Smooth muscle cell (in vitro differentiated cells): ENCODE measurements at regions not wholly inside any gene's neighbourhood (a gene's known extent, or its start where the extent isn't known, plus 50 kb on each side); places are given as distances from the start of the nearest gene placed in this dataset.

Source experiments
- DNase-seq: peaks from one replicate; lab custom pipeline; 2025; ENCODE audit not compliant: unreplicated experiment; lab: John Stamatoyannopoulos, UW
- H2AFZ ChIP-seq: fragments of 200-600 bp; sonication (generic); 2 replicates; pipeline ENCODE4 v1.6.0; 2016; ENCODE audit warnings: antibody characterized with exemption, low read depth, mild to moderate bottlenecking
- H3F3A ChIP-seq: fragments of 200-600 bp; sonication (generic); 2 replicates; pipeline ENCODE4 v1.6.0; 2017; ENCODE audit warnings: antibody characterized with exemption, low read depth
- H3K27ac ChIP-seq: fragments of 200-600 bp; sonication (generic); 2 replicates; pipeline ENCODE4 v1.5.1; 2016; ENCODE audit warnings: low read depth, mild to moderate bottlenecking
- H3K27me3 ChIP-seq: fragments of 200-600 bp; sonication (generic); 2 replicates; pipeline ENCODE4 v1.6.1; 2016; ENCODE audit warnings: low read depth, mild to moderate bottlenecking
- H3K36me3 ChIP-seq: fragments of 200-600 bp; sonication (generic); 2 replicates; pipeline ENCODE4 v1.5.1; 2016; ENCODE audit warnings: low read depth
- H3K4me1 ChIP-seq: fragments of 200-600 bp; sonication (generic); 2 replicates; pipeline ENCODE4 v1.5.1; 2016; ENCODE audit warnings: low read depth
- H3K4me2 ChIP-seq: fragments of 200-600 bp; sonication (generic); 2 replicates; pipeline ENCODE4 v1.6.0; 2016; ENCODE audit warnings: mild to moderate bottlenecking
- H3K4me3 ChIP-seq: fragments of 200-600 bp; sonication (generic); 2 replicates; pipeline ENCODE4 v1.5.1; 2016; ENCODE audit warnings: mild to moderate bottlenecking
- H3K79me2 ChIP-seq: fragments of 200-600 bp; sonication (generic); 2 replicates; pipeline ENCODE4 v1.6.0; 2016; ENCODE audit warnings: low read depth, mild to moderate bottlenecking
- H3K9ac ChIP-seq: fragments of 200-600 bp; sonication (generic); 2 replicates; pipeline ENCODE4 v1.6.0; 2016; ENCODE audit warnings: low read depth
- H3K9me3 ChIP-seq: fragments of 200-600 bp; sonication (generic); replicated peaks from 2 replicates; pipeline ENCODE4 v1.5.1; 2016; ENCODE audit warnings: low read depth
- H4K20me1 ChIP-seq: fragments of 200-600 bp; sonication (generic); 2 replicates; pipeline ENCODE4 v1.6.0; 2016; ENCODE audit warnings: low read depth
- WGBS: methylation state at CpG from one replicate; pipeline ENCODE4 v1.1.7; 2016; ENCODE audit warnings: low lambda C conversion rate; 5-methylcytosine and 5-hydroxymethylcytosine counted together
- TF ChIP-seq, protein P1 (sequence below): fragments of 200-600 bp; sonication (generic); IDR thresholded peaks from 2 replicates; pipeline ENCODE4 v1.5.1; 2017; ENCODE audit warnings: borderline replicate concordance, mild to moderate bottlenecking, antibody characterized with exemption; ENCODE audit not compliant: insufficient read depth, poor library complexity, severe bottlenecking

DNA sequence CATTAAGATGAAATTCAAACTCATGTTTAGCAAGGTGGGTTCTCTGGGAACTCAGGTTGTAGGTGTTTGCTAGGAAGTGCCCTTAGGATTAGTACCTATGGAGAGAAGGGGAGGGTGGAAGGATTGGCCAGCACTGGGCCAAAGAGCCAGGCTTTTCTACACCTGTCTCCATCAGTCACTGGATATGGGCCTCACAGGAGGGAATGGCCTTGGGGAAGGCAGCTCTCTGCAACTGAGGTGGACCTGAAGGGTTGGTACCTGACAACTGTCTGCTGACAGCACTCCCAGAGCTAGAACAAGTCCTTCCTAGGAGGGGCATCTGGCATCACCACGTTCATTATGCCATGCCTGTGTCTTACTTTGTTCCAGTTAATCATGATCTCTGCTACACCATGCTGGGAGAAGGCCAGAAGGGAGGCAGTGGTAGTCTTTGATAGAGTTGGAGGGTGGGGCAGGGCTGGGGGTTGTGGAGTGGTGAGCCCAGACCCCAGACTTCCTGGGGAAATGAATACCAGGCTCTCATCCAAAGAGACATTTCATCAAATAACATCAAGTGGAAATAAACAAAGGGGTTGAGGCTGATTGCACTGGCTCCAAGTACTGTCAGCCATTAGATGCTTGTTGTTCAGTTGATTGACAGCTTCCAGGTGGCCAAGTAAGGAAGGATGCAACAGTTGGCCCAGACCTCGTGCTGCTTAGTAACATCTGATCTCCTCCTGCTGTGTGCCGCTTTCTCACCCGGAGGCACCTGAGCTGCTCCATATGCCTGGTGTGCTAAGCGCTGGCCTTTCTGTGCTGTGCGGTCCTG, 70.6 kb upstream of the PIK3CG start:
- Histone ChIP-seq H3K4me3 (no peak overlapping the region), H3K27me3 (no peaks in the 10 kb centered on the region), H3K4me2 (no peak overlapping the region), H2AFZ (no peak overlapping the region), H4K20me1 (no peaks in the 10 kb centered on the region), H3F3A (no peaks in the 10 kb centered on the region), H3K9me3 (no peaks in the 10 kb centered on the region), H3K27ac (no peak overlapping the region), H3K9ac (no peak overlapping the region), H3K36me3 (no peaks in the 10 kb centered on the region), H3K79me2 (no peaks in the 10 kb centered on the region), H3K4me1 (no peaks in the 10 kb centered on the region)
- TF ChIP-seq, protein P1, sequence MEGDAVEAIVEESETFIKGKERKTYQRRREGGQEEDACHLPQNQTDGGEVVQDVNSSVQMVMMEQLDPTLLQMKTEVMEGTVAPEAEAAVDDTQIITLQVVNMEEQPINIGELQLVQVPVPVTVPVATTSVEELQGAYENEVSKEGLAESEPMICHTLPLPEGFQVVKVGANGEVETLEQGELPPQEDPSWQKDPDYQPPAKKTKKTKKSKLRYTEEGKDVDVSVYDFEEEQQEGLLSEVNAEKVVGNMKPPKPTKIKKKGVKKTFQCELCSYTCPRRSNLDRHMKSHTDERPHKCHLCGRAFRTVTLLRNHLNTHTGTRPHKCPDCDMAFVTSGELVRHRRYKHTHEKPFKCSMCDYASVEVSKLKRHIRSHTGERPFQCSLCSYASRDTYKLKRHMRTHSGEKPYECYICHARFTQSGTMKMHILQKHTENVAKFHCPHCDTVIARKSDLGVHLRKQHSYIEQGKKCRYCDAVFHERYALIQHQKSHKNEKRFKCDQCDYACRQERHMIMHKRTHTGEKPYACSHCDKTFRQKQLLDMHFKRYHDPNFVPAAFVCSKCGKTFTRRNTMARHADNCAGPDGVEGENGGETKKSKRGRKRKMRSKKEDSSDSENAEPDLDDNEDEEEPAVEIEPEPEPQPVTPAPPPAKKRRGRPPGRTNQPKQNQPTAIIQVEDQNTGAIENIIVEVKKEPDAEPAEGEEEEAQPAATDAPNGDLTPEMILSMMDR: no peak
- DNase-seq: no peak
- WGBS: 92% methylated on average over 6 of the region's 6 CpGs

DNA sequence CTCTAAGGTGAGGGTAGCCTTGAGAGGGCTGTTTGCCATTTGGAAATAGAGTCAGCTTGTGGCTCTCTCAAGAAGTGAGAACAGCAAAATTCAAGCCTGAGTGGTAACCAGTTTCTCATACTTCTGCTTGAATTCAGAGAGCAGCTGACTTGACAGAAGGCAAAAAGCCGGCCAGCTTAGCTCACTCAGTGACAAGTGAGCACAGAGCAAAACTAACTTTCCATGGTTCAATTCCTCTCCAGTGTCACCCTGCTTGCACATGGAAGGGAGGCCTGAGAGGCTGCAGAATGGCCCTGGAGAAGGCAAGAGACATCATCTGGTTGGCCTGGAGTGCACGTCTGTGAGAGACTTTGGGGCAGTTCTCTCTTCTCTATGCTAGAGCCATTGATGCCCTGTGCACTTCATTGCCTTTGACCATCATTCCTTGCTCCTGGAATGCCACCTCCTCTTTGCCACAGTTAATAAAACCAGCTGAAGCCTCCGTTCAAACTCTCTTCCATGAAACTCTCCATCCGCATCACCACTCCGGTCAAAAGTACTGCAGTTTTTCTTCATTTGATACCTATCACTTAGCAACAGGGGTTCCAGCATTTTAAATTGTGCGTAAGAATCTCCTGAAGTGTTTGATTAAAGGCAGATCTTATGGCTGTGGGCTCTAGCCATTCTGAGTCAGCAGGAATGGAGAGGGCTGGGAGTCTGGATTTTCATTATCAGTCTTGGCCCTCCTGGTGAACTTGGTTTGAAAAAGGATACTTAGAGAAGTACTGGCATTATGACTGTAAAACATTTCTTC, 69.8 kb upstream of the PIK3CG start:
- Histone ChIP-seq H3K9me3 (no peaks in the 10 kb centered on the region), H3K4me3 (no peak overlapping the region), H2AFZ (no peak overlapping the region), H4K20me1 (no peaks in the 10 kb centered on the region), H3K79me2 (no peaks in the 10 kb centered on the region), H3F3A (no peaks in the 10 kb centered on the region), H3K27me3 (no peaks in the 10 kb centered on the region), H3K9ac (no peak overlapping the region), H3K4me1 (no peaks in the 10 kb centered on the region), H3K36me3 (no peaks in the 10 kb centered on the region), H3K27ac (no peak overlapping the region), H3K4me2 (no peak overlapping the region)
- WGBS: 91% methylated on average over 6 of the region's 6 CpGs
- no peak for DNase-seq
- TF ChIP-seq, protein P1: no peak

DNA sequence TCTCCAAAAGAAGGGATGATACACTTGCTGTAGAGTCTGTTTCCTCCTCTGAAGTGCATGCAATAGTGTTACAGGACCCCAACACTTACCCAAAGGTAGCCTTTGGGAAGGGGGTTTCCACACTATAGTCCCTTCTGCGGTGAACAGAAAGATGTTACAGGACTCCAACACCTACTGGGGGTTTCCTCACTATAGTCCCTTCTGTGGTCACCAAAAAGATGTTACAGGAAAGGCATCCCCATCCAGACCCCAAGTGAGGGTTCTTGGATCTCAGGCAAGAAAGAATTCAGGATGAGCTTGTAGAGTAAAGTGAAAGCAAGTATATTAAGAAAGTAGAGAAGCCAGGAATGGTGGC, 69.2 kb upstream of the PIK3CG start:
- Histone ChIP-seq H3K4me2 (no peak overlapping the region), H3K4me1 (no peaks in the 10 kb centered on the region), H2AFZ (no peak overlapping the region), H3K9ac (no peak overlapping the region), H3K27me3 (no peaks in the 10 kb centered on the region), H3F3A (no peaks in the 10 kb centered on the region), H3K9me3 (no peaks in the 10 kb centered on the region), H4K20me1 (no peaks in the 10 kb centered on the region), H3K4me3 (no peak overlapping the region), H3K79me2 (no peaks in the 10 kb centered on the region), H3K27ac (no peak overlapping the region), H3K36me3 (no peaks in the 10 kb centered on the region)
- 100% methylated on average over 1 of the region's 1 CpG for WGBS
- no peak for DNase-seq
- TF ChIP-seq, protein P1: no peak

DNA sequence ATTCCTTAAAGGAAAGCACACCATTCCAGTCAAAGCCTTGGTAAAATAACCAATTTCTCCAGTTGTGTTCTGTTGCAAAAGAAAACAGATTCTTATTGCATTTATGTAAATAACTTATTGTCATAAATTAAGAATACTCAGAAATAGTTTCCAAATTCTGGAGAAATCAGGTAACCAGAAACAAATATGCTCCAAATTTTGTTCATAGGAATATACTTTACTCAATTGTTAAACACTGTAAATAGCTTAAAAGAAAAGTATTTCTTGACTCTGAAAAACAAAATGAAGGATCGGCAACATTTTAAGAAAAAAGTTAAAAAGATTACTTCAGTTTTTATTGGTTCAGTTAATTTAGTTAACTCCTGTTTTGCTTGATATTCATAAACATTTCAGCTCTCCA, 67.1 kb upstream of the PIK3CG start:
- TF ChIP-seq, protein P1: no peak
- Histone ChIP-seq H3K4me1 (no peaks in the 10 kb centered on the region), H3K9me3 (no peaks in the 10 kb centered on the region), H3K4me2 (no peak overlapping the region), H3K4me3 (no peak overlapping the region), H3K36me3 (no peaks in the 10 kb centered on the region), H3F3A (no peaks in the 10 kb centered on the region), H3K27ac (no peak overlapping the region), H3K27me3 (no peaks in the 10 kb centered on the region), H3K79me2 (no peaks in the 10 kb centered on the region), H3K9ac (no peak overlapping the region), H2AFZ (no peak overlapping the region), H4K20me1 (no peaks in the 10 kb centered on the region)
- 93% methylated on average over 1 of the region's 1 CpG for WGBS
- no peak for DNase-seq
